HUDEP-2 (cell line): ENCODE measurements at regions not wholly inside any gene's neighbourhood (a gene's known extent, or its start where the extent isn't known, plus 50 kb on each side); places are given as distances from the start of the nearest gene placed in this dataset.
"Not testable (repeated sequence)": the region's sequence is repeated elsewhere in the genome, so short reads cannot be mapped to it uniquely, and the experiment has no call there.

Experiments used
- DNase-seq, 76 experiments: peaks; one replicate each; lab custom pipeline; 2025; ENCODE audit not compliant: unreplicated experiment in 76 of 76; lab: John Stamatoyannopoulos, UW

DNA sequence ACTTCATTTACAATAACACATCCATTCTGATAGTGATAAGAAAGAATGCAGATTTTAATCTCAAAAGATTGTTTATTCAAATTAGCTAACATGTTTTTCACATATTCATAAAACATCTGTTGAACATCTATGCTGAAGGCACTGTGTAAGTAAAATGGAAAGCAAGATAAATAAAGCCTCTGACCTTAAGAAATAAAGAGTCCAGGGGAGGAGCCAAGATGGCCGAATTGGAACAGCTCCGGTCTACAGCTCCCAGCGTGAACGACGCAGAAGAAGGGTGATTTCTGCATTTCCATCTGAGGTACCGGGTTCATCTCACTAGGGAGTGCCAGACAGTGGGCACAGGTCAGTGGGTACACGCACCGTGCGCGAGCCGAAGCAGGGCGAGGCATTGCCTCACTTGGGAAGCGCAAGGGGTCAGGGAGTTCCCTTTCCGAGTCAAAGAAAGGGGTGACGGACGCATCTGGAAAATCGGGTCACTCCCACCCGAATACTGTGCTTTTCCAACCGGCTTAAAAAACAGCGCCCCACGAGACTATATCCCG lies 336.5 kb downstream of the CETN3 start:
- not testable (repeated sequence) for DNase-seq

DNA sequence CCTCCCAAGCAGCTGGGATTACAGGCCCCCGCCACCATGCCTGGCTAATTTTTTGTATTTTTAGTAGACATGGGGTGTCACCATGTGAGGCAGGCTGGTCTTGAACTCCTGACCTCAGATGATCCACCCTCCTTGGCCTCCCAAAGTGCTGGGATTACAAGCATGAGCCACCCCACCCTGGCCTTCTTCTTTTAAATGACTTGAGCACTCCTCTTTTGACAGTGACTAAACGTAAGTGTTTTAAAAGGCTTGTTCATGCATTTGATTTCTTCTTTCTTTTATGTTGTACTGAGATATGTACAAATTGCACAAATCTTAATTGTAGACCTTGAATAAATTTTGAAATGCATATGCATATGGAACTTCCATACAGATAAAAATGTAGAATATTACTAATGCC lies 337.9 kb downstream of the CETN3 start:
- no peak for DNase-seq

DNA sequence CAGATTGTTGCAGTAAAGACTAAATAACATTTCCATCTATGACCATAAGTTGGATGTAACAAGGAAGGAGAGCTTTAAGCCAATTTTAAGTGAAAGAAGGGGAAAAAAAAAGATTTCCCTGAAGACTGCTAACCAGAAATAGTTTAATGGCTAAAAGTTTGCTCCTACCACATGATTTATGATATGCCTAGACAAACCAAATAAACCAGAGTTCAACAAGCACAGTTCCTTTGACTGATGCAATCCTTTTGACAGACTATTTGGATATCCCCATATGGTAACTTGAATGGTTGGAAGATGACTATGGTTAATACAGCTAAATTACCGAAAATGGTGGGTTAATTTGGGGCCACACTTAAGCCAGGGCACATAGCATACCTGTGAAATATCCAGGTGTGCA lies 338.5 kb downstream of the CETN3 start:
- DNase-seq, result no peak

DNA sequence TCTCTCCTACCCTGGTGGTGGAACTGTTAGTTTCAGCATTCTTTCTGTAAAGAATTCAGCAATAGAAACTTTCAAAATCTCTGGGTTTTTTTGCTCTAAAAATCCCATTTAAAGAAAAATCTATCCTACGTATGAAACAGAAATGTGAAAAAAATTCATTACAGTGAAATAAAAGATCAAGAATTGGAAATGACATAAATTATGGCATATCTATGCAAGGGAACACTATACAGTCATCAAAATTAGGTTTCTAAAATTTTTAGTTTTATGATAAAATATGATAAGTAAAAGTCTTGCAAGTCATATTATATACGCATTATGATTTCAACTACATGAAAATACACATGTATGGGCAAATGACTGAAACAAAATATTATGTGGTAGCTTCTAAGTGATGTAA lies 342.6 kb downstream of the CETN3 start:
- DNase-seq, result no peak

DNA sequence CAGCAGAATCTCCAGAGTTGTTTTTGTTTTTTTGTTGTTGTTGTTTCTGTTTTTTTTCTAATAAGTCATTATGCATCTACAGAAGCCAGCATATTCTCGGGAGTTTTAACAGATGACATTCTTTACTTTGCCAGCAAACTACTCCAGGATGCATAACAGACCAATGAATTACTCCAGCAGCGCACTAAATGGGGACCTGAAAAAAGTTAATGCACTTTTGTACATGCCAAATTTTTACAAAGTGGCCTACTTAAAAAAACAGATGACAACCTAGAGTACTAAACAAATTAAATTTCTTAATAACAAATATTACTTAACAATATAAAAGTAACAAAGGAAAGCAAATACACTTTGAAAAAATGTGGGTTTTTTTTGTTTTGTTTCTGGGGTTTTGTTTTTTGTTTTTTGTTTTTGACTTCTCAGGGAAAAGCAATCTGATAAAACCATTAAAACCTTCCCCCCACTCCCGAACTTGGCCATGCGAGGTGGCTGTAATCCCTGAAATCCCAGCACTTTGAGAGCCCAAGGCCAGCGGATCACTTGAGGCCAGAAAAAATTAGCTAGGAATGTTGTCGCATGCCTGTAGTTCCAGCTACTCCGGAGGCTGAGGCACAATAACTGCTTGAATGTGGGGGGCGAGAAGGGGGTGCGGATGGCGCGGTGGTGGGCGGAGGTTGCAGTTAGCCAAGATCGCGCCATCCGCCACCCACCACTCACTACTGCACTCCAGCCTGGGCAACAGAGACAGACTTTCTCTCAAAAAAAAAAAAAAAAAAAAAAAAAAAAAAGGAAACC lies 352.4 kb downstream of the CETN3 start:
- no peak for DNase-seq

DNA sequence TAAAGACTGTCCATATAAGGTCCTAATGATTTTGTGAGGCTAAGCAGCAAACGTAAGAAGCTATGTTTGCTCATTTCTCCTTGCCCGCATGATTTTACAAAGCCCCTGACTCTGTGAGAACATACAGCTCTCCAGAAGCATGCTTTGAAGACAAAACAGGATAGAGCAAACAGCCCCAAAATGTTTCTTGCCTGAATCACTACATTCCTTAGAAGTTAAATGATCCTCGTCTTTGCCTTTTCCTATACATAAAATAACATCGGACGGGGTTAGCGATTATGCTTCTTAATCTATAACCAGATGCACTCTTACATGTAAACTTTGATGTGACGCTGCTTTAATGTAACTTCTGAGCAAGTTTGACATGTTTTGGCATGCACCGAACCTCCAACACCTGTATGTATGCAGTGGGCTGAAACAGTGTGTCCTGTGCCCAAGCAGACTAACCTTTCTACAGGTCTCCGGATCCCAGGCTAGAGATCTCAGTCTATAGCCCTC lies 353.7 kb downstream of the CETN3 start:
- DNase-seq, result no peak

DNA sequence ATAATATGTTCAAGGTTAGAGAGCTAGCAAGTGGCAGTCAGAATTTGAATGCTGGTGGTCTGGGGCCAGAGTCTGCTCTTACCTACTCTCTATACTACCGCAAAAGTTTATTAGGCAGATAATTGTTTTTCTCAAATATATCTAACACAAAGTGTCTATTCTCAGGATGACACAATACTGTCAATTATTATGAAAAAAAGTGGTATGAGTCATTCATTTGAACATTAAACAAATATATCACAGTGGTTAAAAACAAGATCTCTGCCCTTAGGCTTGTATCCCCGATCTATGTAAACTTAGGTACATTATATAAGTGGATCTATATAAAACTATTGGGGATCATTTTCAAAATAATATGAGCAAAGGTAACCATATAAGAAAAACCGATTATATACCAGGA lies 354.9 kb downstream of the CETN3 start:
- DNase-seq, result no peak

DNA sequence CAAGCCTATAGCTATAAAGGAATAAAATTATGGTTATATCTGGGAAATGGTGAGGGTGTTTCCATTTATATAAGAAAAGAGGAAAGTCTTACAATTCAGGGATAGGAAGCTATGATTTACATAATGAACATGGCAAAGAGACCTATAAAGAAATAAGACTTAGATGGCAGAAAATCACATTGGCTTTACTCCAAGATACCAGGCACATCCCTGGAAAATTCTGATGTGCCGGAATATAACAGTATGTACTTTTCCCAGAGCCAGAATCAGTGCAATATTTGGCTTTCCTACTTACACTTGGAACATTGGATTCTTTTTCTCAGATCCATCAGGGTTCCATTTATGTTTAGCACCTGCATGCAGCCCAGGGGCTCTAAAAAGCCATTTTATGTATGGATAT lies 357.8 kb downstream of the CETN3 start:
- no peak for DNase-seq

DNA sequence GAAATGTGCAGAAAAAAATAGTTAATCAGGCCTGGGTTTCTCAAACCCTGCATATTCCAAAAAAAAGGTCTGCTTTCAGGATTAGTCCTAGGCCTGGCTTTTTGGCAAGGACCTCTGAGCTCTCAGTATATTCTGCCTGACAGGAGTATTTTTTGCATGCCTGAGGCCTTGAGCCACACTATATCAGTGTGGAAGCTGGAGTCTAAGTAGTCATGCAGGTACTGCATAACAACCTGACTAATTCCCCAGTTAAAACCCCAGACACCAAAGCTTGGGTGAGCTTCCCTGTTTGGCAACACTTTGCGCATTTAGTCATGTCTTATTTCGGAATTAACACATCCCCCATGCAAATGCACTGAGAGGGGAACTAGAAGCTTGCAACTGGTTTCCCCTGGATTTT lies 359.5 kb downstream of the CETN3 start:
- DNase-seq, result no peak

DNA sequence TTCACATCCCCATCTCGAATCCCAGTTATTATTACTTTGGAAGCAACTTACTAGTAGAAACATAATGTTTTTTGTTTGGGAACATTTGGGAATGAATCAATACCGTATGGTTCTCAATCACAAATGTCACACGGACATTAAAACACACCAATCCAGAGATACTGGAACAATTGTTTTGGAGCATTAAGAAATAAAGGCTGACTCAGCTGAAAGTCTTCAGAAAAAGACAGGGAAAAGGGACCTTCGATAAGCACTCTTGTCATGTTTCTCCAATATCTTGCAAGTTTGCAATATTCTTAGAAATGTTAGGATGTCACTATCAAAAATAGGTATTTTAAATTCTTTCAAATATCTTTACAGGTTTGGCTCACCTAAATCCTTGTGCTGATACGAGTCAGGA lies 362.4 kb downstream of the CETN3 start:
- DNase-seq, result no peak

DNA sequence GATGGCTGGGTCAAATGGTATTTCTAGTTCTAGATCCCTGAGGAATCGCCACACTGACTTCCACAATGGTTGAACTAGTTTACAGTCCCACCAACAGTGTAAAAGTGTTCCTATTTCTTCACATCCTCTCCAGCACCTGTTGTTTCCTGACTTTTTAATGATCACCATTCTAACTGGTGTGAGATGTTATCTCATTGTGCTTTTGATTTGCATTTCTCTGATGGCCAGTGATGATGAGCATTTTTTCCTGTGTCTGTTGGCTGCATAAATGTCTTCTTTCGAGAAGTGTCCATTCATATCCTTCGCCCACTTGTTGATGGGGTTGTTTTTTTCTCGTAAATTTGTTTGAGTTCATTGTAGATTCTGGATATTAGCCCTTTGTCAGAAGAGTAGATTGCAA lies 369.5 kb downstream of the CETN3 start:
- not testable (repeated sequence) for DNase-seq

DNA sequence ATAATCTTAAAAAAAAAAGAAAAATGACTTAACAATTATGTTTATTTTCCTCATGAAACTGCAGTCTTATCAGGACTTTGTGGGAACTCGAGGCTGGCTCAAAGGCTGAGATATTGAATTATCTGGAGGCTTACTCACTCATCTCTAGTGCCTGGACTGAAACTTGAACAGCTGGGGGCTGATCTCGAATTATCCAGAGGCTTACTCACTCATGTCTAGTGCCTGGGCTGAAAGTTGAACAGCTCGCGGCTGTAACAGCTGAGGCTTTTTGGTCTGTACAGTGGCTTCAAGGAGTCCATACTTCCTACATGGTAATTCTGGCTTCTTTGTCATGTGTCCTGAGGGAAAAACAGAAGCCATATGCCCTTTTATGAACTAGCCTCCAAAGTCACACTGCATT lies 371.9 kb downstream of the CETN3 start:
- no peak for DNase-seq

DNA sequence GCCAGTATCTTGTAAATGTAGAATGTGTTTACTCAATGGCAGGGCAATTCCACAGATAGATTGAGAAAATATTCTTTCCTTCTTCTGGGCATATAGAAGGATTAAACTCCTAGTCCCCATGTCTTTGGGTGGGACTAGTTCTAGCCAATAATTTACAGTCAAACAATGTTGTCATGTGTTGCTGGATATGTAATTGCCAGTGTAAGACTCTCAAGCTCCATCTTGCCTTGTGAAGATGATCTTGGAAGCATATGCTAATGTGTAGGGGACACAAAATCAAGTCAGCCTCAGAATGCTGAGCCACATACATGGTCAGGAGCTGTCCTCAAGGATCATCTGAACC lies 386.9 kb downstream of the CETN3 start:
- DNase-seq, result no peak

DNA sequence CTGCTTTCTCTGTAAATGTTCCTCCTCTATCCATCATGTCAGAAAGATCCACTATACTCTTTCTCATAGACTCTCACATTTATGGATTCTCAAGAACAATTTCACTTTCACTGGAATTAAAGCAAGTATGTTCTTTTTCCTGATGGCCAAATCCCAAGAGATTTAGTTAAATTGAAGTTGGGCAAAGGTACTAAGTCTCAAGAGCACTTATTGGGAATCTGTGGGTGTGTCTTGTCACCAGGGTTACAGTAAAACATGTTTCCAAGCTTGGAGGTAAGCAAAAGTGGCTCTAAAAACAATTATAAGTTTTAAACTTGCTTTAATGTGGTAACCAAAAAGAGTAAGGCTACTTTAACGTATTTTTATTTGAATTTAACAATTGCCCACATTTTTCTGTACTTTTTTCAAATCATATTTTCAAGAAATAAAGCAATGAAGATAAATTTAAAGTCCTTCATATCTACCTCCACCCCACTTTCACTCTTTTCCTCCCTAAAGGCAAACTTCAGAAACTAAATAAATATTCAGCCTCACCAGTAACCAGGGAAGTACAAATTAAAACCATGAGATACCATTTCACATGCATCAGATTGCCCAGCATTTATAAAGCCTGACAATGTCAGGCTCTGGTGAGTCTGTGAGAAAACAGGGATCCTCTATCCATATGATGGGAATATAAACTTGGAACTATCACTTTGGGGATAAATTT lies 387.4 kb downstream of the CETN3 start:
- no peak for DNase-seq

DNA sequence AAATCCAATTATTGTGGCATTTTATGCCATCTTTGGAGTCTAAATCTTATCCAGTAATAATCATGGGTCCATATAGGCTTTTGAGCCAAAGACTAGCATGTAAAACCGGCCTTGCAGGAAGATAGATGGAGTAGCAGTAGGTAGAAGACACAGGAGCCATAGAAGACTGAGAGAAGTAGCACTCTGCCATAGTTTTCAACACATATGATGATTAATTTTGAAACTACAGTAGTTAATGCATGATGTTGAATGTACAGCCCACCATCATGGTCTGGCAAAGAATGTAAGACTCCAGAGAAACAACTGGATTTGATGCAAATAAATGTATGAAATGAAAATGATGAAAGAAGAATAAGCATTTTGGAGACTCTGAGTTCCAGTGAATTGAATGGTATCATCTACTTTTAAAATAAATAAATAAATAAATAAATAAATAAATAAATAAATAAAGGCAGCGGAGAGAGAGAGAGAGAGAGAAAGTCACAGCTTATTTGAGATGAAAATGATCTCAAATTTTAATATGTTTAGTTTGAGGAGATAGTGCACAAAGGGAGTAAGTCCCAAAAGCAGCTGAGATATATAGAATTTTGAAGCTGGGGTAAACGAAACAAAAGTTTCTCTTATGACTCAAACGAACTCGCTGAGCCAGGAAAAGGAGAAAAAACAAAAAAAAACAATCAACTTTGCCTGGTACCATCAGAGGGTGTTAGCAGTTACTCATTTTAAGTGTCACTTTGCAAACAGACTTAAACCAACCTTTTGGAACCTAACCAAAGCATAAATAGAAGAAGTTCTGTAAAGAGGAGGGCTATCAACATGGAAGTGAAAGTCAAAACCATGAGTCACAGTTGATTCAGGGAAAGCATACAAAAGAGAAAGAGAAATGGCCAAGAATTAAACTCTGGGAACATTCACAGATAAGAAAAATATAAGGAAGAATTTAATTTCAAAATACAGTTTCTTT lies 388.7 kb downstream of the CETN3 start:
- DNase-seq, result no peak

DNA sequence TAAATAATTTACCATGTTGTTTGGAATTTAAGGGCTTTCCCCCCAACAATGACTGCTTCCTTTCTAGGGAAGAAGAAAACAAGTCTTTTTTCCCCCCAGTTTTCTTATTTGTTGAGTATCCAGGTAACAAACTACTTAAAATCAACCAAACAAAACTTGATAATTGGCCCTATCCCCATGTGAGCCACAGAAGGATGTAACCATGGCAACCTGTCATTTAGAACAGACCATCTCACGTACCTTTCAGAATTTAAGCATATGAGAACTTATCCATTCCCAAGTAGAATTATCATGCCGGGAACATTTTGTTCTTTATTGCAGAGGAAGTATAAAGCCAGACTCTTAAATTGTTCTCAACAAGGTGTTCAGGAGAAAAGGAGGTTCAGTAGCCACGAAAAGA lies 392.3 kb downstream of the CETN3 start:
- DNase-seq, result no peak

DNA sequence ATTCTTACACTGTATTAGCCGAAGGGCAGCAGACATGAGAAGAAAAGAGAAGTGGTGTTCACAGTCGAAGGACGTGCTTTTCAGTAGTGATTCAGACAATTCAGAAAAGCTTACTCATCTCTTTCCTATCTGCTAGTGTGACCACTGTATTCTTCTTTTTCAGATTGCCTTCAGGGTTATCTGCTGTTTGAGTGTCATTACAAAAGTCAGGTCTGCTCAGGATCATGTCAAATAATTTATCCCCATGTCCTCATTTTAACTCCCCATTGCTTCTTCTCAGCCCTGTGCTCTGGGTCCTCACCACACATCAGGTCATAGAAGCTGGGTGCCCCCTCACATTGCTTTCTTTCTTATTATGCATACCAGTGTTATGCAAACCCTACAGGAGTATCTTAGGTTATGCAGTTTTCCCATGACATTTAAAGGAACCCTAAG lies 394.0 kb downstream of the CETN3 start:
- DNase-seq, result no peak

DNA sequence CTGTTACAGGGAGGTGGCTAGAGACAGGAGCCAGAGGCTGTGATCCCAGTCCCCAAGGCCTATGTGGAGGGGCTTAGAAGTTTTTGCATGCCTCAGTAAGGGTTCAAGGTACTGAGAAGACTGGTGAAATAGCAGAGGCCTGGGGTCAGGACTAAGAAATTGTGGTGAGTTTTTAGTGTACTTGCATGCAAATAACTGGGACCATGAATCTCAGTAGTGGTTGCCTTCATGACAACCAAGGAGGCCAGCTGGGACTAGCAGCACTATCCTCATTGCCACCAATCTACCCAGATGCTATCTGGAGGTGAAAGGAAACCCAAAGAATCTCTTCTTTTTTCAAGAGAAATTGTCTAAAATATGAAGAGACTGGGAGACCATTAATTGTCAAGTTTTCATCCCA lies 395.1 kb downstream of the CETN3 start:
- DNase-seq, result no peak

DNA sequence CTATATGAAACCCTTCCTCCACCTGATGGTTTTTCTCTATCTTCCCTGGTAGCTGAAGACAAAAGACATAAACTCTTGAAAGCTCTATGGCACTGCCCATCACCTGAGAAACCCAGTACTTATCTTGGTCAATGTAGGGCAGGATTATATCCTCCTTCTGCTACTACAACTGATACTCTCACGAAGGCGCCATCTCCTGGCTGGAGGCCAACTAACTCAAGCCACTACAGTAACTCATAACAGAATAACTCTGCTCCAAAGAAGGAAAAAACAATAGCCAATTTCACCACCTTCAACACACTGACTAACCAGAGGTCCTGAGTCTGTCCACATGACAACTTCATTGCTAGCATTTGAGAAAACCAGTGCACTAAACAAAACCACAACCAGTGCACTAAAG lies 409.2 kb downstream of the CETN3 start:
- DNase-seq, result peak in 1 of 76 experiments; percentile 6

DNA sequence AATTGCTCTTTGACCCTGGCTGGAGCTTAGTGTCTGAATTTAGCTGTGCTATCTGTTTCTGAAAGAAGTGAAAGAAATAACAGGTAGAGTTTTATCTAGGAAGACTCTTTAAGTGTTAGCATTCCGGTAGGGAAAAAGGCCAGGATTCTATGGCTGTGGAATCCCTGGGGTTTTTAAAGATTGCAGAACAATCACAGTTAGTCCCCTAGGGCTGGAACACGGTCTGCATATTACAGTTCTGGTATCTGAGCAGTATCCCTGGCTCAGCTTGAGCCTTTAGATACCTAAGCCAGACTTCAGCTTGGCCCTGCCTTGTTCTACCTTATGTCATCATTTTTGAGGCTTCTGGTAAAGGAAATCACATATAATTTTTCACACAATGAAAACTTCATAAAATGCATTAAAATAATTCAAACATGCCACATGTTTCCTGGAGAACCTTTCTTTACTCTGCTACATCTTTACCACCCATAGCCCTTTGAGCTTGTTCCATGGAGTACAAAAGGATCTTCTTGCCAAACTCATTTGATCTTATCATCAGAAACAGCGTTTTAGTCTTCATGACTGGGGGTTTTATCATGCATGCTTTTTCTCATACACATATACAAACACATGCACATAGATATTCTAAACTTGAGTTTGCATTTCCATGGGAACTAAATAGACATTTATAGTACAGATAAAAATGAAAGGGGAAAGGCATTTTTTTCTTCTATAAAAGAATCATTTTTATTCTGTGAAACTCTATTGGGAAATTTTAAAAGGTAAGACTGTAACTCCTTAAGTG lies 410.8 kb downstream of the CETN3 start:
- no peak for DNase-seq
